ENCODE measurements at regions not wholly inside any gene's neighbourhood (a gene's known extent, or its start where the extent isn't known, plus 50 kb on each side); places are given as distances from the start of the nearest gene placed in this dataset.

- ChIA-PET RAD21 (ENCODE audit: low non-redundant PET in 1 of 2, low total read pairs in 2 of 2, uncharacterized antibody in 2 of 2, unreplicated experiment in 2 of 2) (no interaction called here), POLR2A (no interaction called here), CTCF (no interaction called here)
- Histone ChIP-seq H3K9me3 (ENCODE audit: control insufficient read depth in 1 of 2, insufficient read depth in 1 of 2, low read depth in 1 of 2, low read length in 2 of 2) (no peaks in the 10 kb centered on the region), H2AFZ (ENCODE audit: low read depth, low read length, poor library complexity, severe bottlenecking) (no peak overlapping the region), H3K27me3 (ENCODE audit: insufficient read depth, low read length) (no peaks in the 10 kb centered on the region), H3K4me1 (ENCODE audit: control insufficient read depth in 1 of 2, insufficient read depth in 2 of 2, low read length in 2 of 2) (no peaks in the 10 kb centered on the region), H4K20me1 (ENCODE audit: insufficient read depth) (no peaks in the 10 kb centered on the region), H3K9ac (ENCODE audit: low read length) (no peak overlapping the region), H3K27ac (ENCODE audit: low read depth, low read length) (no peak overlapping the region), H3K36me3 (ENCODE audit: control insufficient read depth in 1 of 2, insufficient read depth in 2 of 2, low read length in 2 of 2) (no peaks in the 10 kb centered on the region), H3K4me2 (ENCODE audit: low read length) (no peak overlapping the region), H3K79me2 (ENCODE audit: insufficient read depth, low read length) (no peaks in the 10 kb centered on the region), H3K9me2 (ENCODE audit: insufficient read depth) (no peaks in the 10 kb centered on the region; the same call in 1 of the 2 replicates), H3K4me3 (replicated peaks in 1 of 2; ENCODE audit: low read depth in 1 of 2, low read length in 2 of 2) (no peak overlapping the region)
- DNase-seq (ENCODE audit: low read depth, low spot score) (no peak), ATAC-seq (no peak)
- BruUV-seq (replicated peaks) = no TSS peak
- TF ChIP-seq EZH2 (IDR thresholded peaks at IDR 0.05) = no peak
- no peak for TF ChIP-seq ZBTB33 (IDR thresholded peaks at IDR 0.05; ENCODE audit: extremely low read depth, insufficient replicate concordance, low read length)
- no peak for TF ChIP-seq TCF7L2 (IDR thresholded peaks at IDR 0.05; ENCODE audit: borderline replicate concordance, extremely low read depth, insufficient read depth, insufficient read length)
- no peak for TF ChIP-seq YY1 (IDR thresholded peaks at IDR 0.05; ENCODE audit: extremely low read depth, insufficient replicate concordance, low read depth, low read length)
- no peak for TF ChIP-seq JUND (IDR thresholded peaks at IDR 0.05)
- TF ChIP-seq SIN3A (IDR thresholded peaks at IDR 0.05; ENCODE audit: low read depth) = no peak
- no peak for TF ChIP-seq REST (IDR thresholded peaks at IDR 0.05; ENCODE audit: low read depth)
- no peak for TF ChIP-seq ZFX (IDR thresholded peaks at IDR 0.05)
- no peak for TF ChIP-seq EGR1 (IDR thresholded peaks at IDR 0.05; ENCODE audit: low read depth)
- TF ChIP-seq SRF (IDR thresholded peaks at IDR 0.05; ENCODE audit: low read depth) = no peak
- no peak for TF ChIP-seq CTCF (IDR thresholded peaks at IDR 0.05 in 2 of 3, conservative IDR thresholded peaks at IDR 0.05 in 1 of 3; ENCODE audit: borderline replicate concordance in 1 of 3, insufficient read depth in 1 of 3, low read depth in 2 of 3, low read length in 2 of 3)
- TF ChIP-seq EZH2phosphoT487 (IDR thresholded peaks at IDR 0.05; ENCODE audit: borderline replicate concordance) = no peak
- no peak for TF ChIP-seq ELF1 (IDR thresholded peaks at IDR 0.05; ENCODE audit: borderline replicate concordance, low read depth)
- TF ChIP-seq ATF3 (IDR thresholded peaks at IDR 0.05) = no peak
- no peak for TF ChIP-seq POLR2AphosphoS5 (IDR thresholded peaks at IDR 0.05; ENCODE audit: low read depth, low read length)
- no peak for TF ChIP-seq RAD21 (IDR thresholded peaks at IDR 0.05; ENCODE audit: low read depth)
- TF ChIP-seq POLR2A (IDR thresholded peaks at IDR 0.05; ENCODE audit: borderline replicate concordance, extremely low read depth, insufficient read depth, insufficient read length) = no peak
- TF ChIP-seq CEBPB (IDR thresholded peaks at IDR 0.05; ENCODE audit: low read depth) = no peak
- intact Hi-C loops (cut with micrococcal nuclease) = no loop called here
Observed at GRCh38 chr7:22051886-22052673, 106.4 kb upstream of the CDCA7L start.

Data from HCT116 (cell line).